GM18867 (cell line): ENCODE measurements at regions not wholly inside any gene's neighbourhood (a gene's known extent, or its start where the extent isn't known, plus 50 kb on each side); places are given as distances from the start of the nearest gene placed in this dataset.
"Not testable (repeated sequence)": the region's sequence is repeated elsewhere in the genome, so short reads cannot be mapped to it uniquely, and the experiment has no call there.

Experiments used
- ATAC-seq: cut with Tn5 transposase; IDR thresholded peaks from one replicate; pipeline ENCODE4 v1.9.1; 2021; ENCODE audit warnings: mild to moderate bottlenecking, moderate library complexity; ENCODE audit not compliant: unreplicated experiment

GRCh38 chr18:8882632-8883408, 177.5 kb downstream of the MTCL1 start:
- ATAC-seq, result no peak

DNA sequence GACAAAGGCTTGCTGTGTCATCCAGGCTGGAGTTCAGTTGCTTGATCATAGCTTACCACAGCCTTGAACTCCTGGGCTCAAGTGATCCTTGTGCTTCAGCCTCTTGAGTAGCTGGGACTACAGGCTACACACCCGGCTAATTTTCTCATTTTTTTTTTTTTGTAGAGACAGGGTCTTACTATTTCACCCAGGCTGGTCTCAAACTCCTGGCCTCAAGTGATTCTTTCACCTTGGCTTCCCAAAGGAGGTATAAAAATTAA, 178.0 kb downstream of the MTCL1 start:
- no peak for ATAC-seq

DNA sequence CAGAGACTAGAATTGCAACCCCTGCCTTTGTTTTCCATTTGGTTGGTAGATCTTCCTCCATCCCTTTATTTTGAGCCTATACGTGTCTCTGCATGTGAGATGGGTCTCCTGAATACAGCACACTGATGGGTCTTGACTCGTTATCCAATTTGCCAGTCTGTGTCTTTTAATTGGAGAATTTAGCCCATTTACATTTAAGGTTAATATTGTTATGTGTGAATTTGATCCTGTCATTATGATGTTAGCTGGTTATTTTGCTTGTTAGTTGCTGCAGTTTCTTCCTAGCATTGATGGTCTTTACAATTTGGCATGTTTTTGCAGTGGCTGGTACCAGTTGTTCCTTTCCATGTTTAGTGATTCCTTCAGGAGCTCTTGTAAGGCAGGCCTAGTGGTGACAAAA, 182.5 kb downstream of the MTCL1 start:
- ATAC-seq, result not testable (repeated sequence)

DNA sequence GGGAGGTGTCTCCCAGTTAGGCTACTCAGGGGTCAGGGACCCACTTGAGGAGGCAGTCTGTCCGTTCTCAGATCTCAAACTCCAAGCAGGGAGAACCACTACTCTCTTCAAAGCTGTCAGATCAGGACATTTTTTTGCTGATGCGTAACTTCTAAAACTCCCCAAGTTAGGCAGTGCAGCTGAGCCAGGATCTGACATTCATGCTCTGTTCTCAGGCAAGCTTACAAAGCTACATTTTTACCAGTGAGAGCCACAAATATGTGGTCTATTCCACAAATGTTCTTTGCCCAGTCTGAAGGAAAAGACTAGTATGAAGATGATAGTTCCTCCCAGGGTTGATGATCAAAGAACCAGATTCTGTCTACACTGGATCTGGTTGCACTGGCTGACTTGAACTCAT, 184.1 kb downstream of the MTCL1 start:
- ATAC-seq, result no peak

- not testable (repeated sequence) for ATAC-seq
Observed at GRCh38 chr18:8890503-8890902, 185.1 kb downstream of the MTCL1 start.

DNA sequence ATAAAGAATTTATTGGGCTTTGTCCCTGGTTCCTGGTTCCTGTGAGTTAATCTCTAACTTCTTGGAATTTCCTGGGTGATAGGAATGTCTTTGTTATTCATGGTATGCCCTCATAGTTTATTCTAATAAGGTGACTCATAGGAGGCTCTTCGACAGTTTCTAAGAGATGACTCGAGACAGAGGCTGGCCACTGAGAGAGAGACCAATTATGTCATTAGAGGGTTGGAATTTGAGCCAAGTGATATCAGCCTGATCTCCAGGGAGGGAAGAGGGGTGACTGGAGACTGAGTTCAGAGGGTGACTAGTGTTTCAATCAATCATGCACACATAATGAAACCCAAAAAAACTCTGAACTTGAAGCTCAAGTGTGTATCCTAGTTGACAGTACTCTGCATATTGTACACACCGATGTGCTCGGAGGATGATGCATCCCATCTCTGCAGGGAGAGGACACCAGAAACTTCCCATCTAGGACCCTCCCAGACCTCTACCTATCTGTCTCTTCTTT, 185.7 kb downstream of the MTCL1 start:
- ATAC-seq, result no peak

DNA sequence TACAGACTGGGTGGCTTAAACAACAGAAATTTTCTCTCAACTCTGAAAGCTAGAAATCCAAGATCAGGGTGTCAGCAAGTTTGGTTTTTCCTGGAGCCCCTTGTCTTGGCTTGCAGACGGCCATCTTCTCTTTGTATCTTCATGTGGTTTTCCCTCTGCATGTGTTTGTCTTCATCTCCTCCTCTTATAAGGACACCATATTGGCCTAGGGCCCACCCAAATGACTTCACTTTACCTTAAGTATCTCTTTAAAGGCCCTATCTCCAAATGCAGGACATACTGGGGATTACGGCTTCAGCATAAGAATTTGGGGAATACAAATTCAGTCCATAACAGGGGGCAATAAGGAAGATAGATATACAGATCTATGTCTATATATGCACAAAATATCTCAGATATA, 187.9 kb downstream of the MTCL1 start:
- ATAC-seq, result no peak

- no peak for ATAC-seq
Observed at GRCh38 chr18:8893628-8894231, 188.4 kb downstream of the MTCL1 start.

GRCh38 chr18:8894823-8895222, 189.5 kb downstream of the MTCL1 start:
- ATAC-seq, result no peak

- no peak for ATAC-seq
Observed at GRCh38 chr18:8895341-8895740, 190.0 kb downstream of the MTCL1 start.

- no peak for ATAC-seq
Observed at GRCh38 chr18:8895987-8896619, 190.7 kb downstream of the MTCL1 start.

- ATAC-seq, result no peak
Observed at GRCh38 chr18:8899000-8899399, 193.6 kb downstream of the MTCL1 start.

DNA sequence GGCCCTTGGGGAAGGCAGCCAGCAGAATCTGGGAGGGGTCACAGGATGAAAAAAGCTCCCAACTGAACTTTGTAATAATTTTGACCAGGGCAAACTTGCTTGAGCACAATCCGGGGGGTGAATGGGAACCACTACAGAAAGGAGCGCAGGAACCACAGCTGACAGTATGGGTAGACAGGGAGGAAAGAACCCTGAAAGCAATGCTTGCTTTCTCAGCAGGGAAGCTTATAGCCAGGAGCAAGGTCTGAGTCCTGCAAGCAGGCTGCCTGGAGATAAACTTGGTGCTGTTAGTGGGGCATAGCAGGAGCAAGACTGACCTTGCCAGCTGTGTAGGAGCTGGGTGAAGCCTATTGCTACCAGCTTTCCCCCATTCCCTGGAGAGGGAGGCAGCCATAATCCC, 195.2 kb downstream of the MTCL1 start:
- ATAC-seq, result no peak

- ATAC-seq, result no peak
Observed at GRCh38 chr18:8901019-8901418, 195.7 kb downstream of the MTCL1 start.

DNA sequence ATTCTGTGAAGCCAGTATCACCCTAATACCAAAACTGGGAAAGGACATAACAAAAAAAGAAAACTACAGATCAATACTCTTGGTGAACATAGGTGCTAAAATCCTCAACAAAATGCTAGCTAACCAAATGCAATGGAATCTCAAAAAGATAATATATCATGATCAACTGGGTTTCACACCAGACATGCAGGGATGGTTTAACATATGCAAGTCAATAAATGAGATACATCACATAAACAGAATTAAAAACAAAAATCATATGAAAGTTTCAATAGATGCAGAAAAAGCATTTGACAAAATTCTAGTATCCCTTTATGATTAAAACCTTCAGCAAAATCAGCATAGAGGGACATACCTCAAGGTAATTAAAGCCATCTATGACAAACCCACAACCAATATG, 198.2 kb upstream of the NDUFV2 start:
- no peak for ATAC-seq

GRCh38 chr18:8908792-8909510, 193.5 kb upstream of the NDUFV2 start:
- no peak for ATAC-seq

GRCh38 chr18:8910186-8910822, 192.2 kb upstream of the NDUFV2 start:
- ATAC-seq, result no peak

DNA sequence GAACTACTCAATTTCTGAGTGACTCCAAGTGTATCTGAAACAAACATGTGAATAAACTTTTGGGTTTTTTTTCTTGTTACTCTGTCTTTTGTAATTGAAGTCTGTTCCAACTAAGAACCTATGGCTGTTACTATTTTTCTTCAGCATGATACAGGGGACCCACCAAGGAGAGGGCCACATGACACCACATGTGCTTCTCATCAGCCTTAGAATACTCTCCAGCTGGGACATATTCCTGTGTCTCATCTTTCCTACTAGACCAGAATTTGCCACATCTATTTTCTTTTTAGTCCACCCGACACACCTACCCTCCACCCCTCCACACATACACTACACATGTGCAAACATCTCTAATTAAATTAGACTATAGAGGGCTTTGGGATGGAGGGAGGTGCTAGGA, 191.7 kb upstream of the NDUFV2 start:
- ATAC-seq, result no peak

- ATAC-seq, result no peak
Observed at GRCh38 chr18:8911408-8912340, 190.8 kb upstream of the NDUFV2 start.
